ENCODE measurements at regions not wholly inside any gene's neighbourhood (a gene's known extent, or its start where the extent isn't known, plus 50 kb on each side); places are given as distances from the start of the nearest gene placed in this dataset.

GRCh38 chr6:19749722-19750121, 87.4 kb upstream of the ID4 start:
- intact Hi-C loops (cut with DNase I), result no loop called here
- Histone ChIP-seq H3K27me3 (no peaks in the 10 kb centered on the region), H3K9me3 (no peaks in the 10 kb centered on the region), H3K4me1 (no peaks in the 10 kb centered on the region), H3K36me3 (no peaks in the 10 kb centered on the region), H3K27ac (no peak overlapping the region), H3K4me3 (no peak overlapping the region)
- TF ChIP-seq CTCF (IDR thresholded peaks at IDR 0.05), result no peak
- 72 to 90% methylated on average over 7 of the region's 7 CpGs for WGBS, 2 donors
- ATAC-seq (no peak), DNase-seq (no peak), FAIRE-seq (no peak)

- intact Hi-C loops (cut with DNase I), result no loop called here
- no peak for ATAC-seq
- Histone ChIP-seq H3K9me3 (no peaks in the 10 kb centered on the region), H3K4me1 (no peaks in the 10 kb centered on the region), H3K4me3 (no peak overlapping the region), H3K27ac (peak overlapping the region in 1 of 4 donors; percentile 8), H3K36me3 (no peaks in the 10 kb centered on the region), H3K27me3 (no peaks in the 10 kb centered on the region)
- no peak for DNase-seq
- no peak for FAIRE-seq
- TF ChIP-seq CTCF (IDR thresholded peaks at IDR 0.05), result no peak
- WGBS, 2 donors, result 63 to 65% methylated on average over 2 of the region's 2 CpGs
Measured at GRCh38 chr6:19752746-19753145, 84.4 kb upstream of the ID4 start.

- WGBS, 2 donors, result 38 to 45% methylated on average over 5 of the region's 5 CpGs
- ATAC-seq (peak in 2 of 4 donors; percentile 86 to 88), DNase-seq (no peak), FAIRE-seq (no peak)
- intact Hi-C loops (cut with DNase I), result no loop called here
- Histone ChIP-seq H3K27me3 (no peaks in the 10 kb centered on the region), H3K4me1 (no peaks in the 10 kb centered on the region), H3K4me3 (no peak overlapping the region), H3K9me3 (no peaks in the 10 kb centered on the region), H3K36me3 (no peaks in the 10 kb centered on the region), H3K27ac (no peak overlapping the region)
- TF ChIP-seq CTCF (IDR thresholded peaks at IDR 0.05), result no peak
Measured at GRCh38 chr6:19753826-19754225, 83.3 kb upstream of the ID4 start.

DNA sequence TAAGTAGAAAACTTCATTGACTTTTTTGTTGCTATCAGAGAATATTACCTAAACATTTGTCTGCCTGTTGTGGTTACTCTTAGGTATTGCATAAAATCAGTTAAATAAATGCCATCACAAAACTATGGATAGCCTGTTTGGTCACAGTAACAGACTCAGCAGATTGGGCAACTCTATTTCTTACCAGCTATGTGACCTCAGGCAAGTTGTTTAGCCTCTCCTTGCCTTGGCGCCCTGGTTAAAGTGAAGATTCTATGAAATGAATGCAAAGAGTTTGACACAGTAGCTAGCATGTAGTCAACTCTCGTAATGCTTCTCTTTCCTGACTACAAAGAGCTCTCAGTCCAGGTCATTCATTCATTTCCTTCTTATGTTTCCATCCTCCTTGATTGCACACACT, 82.5 kb upstream of the ID4 start:
- no peak for ATAC-seq

GRCh38 chr6:19755181-19755580, 82.0 kb upstream of the ID4 start:
- no peak overlapping the region for H3K4me3 ChIP-seq
- TF ChIP-seq CTCF (IDR thresholded peaks at IDR 0.05), result no peak
- no peak for FAIRE-seq
- 26 to 67% methylated on average over 1 of the region's 1 CpG for WGBS, 2 donors
- H3K36me3 ChIP-seq, result no peaks in the 10 kb centered on the region
- no peak overlapping the region for H3K27ac ChIP-seq
- H3K27me3 ChIP-seq, result no peaks in the 10 kb centered on the region
- no peaks in the 10 kb centered on the region for H3K9me3 ChIP-seq
- H3K4me1 ChIP-seq, result no peaks in the 10 kb centered on the region
- intact Hi-C loops (cut with DNase I), result no loop called here
- no peak for ATAC-seq
- no peak for DNase-seq

More for the DNA sequence above, 82.5 kb upstream of the ID4 start:
- H3K4me1 ChIP-seq, result no peaks in the 10 kb centered on the region
- H3K9me3 ChIP-seq, result no peaks in the 10 kb centered on the region
- H3K27ac ChIP-seq, result no peak overlapping the region
- no peak overlapping the region for H3K4me3 ChIP-seq
- no peak for TF ChIP-seq CTCF (IDR thresholded peaks at IDR 0.05)
- no peaks in the 10 kb centered on the region for H3K36me3 ChIP-seq
- H3K27me3 ChIP-seq, result no peaks in the 10 kb centered on the region
- FAIRE-seq (no peak), DNase-seq (no peak)
- intact Hi-C loops (cut with DNase I), result no loop called here
- 73 to 84% methylated on average over 2 of the region's 2 CpGs for WGBS, 2 donors
